GDM1 (cell line): ENCODE measurements at regions not wholly inside any gene's neighbourhood (a gene's known extent, or its start where the extent isn't known, plus 50 kb on each side); places are given as distances from the start of the nearest gene placed in this dataset.

ENCODE experiments used
- DNase-seq: peaks from one replicate; lab custom pipeline; 2025; lab: John Stamatoyannopoulos, UW

GRCh38 chr3:13171704-13172643 is 98.7 kb upstream of the IQSEC1 start:
- no peak for DNase-seq

GRCh38 chr3:13170317-13170716 is 97.1 kb upstream of the IQSEC1 start:
- no peak for DNase-seq

DNA sequence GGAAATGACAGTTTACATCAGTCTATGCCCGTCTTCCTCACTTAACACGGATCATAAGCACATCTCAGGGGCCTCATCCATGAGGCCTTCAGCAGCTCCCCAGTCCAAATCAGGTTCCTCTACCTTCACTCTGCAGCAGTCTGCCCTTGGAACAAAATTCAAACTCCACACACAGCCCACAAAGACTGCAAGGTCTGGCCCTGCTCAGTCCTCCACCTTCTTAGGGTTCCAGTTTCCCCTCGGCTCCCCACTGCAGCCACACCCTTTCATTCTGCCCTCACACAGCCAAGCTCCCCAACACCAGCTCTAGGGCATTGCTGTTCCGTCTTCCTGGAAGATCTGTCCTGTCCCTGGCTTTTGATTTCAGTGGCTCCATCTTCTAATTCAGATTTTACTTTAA is 95.2 kb upstream of the IQSEC1 start:
- DNase-seq: no peak

DNA sequence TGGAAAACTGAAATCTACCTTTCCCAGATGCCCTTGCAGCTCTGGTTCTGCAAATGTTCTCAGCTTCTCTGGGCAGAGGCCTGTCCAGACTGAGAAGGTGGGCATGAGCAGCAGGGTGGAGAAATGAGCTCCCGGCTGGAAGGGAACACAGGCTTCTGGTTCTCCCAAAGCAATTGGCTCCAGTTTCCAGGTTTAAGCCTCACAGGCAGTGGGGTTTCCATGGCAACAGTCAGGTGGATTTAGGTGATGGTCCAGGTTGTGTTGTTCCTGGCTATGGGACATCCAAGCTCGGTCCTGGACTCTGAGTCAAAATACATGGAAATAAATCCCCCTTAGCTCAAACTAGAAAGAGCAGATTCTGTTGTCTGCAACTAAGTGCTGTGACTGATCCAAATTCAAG is 94.6 kb upstream of the IQSEC1 start:
- no peak for DNase-seq

DNA sequence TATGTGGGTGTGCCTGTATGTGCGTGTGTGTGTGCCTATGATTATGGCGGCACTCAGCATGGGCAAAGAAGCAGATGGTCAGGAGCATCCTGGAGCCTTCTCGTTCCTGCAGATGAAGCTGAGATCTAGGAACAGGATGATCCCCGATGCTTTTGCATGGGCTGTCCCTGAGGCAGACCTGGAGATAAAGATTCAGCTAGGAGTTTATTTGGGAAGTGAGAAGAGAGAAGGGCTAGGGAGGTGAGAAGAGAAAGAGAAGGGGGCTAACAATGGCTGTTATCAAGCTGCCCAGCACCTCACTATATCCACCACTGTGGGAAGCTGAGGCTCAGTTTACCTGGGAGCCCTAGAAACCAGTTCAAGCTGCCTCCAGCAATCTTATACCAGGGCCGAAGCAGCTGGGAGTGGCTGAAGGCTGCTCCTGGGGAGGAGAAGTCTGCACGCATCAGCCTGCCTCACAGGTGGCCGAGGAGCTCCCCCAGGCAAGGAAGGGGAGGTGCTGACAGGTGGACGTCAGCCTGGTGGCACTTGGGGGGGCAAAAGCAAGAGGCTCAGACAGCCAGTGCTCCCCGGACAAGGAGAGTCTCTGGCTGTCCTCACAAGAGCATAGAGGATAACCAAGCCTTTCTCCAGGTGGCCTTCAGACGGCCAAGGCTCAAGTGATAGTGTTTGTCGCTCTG is 94.0 kb upstream of the IQSEC1 start:
- DNase-seq: no peak

- DNase-seq: no peak
Observed at GRCh38 chr3:13166243-13167063, 93.2 kb upstream of the IQSEC1 start.

GRCh38 chr3:13165576-13165975 is 92.3 kb upstream of the IQSEC1 start:
- DNase-seq: no peak

DNA sequence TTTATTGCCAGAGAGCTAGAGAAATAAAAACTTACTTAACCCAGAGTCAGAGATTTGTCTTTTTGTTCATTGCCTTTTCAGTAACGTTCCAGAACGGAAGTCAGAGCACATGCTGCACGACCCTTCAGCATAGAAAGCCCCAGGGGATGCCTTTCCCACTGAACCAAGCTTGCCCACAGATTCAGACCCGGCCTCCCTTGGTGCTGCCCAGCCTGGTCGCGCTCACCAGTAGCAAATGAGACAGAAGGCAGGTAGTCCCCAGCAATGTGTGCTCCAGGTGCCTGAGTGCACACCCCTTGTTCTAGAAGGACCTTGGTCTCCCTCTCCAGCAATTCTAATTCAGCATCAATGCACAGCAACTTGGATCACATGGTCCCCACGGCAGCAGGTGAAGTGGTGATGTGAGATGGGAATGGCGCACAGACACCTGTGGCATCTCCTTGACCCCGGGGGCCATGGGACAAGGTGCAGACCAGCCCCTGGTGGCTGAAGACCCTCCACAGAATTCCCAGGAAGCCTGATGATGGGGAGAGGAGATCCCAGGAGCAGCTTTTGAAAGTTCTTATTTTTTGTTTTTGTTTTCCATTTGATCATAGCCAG is 91.8 kb upstream of the IQSEC1 start:
- no peak for DNase-seq

DNA sequence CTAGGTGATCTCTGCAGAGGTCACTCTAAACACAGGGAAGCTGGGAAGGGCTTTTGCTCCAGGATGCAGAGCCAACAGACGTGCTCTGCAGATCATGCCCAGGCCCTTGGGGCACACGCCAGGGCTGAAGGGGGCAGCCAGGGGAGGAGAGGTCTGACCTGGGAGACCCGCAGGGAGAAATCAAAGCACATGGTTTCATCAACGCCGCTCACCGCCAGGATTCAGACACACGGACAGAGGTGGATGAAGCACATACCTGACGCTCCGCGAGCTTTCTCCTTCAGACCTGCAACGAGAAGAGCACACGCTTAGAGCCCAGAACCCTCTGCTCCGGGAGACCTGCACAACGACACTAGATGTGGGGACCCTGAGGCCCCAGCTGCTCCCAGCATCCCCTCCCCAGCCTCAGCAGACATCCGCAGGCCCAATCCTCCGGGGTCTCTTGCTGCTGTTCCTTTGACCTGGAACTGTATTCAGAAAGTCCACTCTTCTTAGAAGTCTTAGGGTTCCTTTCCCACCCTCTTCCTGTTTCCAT is 90.7 kb upstream of the IQSEC1 start:
- DNase-seq: no peak

DNA sequence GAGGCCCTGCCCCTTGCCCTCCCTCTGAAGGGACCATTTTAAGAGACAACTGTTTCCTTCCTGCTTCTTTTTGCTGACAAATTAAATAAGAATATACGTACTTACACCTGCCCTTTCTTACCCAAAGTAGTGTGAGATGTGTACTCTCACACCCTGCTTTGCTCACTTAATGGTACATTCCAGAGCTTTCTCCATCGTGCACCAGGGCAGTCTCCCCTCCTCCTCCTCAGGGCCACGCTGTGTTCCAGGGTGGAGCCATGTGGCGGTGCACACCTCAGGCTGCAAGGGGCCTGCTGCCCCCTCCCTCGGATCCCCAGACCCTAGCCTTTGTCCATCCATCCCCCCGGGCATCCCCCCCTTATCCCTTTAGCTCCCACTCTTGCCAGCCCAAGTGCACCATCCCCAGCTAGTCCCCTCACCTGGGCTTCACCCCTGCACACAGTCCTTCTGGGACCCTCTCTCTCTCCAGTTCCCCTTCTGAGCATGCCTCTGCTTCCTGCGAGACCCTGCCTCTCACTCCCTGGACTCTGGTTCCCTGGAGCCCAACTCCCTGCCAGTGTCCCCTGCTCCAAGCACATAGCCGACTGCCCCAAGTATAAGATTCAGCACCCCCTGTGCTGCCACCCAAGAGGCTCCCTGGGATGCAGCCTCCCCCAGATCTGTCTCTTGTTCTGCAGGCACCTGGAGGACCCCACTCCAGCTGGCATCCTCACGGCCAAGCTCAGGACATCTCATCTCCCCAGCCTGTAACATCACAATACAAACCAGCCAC is 89.5 kb upstream of the IQSEC1 start:
- no peak for DNase-seq

- DNase-seq: no peak
Observed at GRCh38 chr3:13161771-13162535, 88.7 kb upstream of the IQSEC1 start.

GRCh38 chr3:13161021-13161759 is 88.0 kb upstream of the IQSEC1 start:
- no peak for DNase-seq

DNA sequence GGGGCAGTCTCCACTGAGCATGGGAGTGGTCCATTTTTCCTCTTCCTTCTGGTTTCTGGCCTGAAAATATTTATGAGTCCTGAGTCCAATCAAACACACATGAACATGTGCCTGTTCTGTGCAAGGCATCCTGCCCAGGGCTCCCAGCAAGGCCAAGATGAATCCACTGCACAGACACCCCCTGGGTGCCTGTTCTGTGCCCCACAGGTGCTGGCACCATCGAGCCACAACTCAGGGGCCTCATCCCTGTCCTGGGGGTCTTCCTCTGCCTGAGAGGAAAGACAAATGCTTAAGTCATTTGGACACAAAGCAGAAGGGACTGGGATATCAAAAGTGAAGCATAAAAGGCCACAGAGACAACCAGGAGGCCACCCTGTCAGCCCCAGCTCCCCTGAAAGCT is 87.4 kb upstream of the IQSEC1 start:
- no peak for DNase-seq

GRCh38 chr3:13159890-13160289 is 86.7 kb upstream of the IQSEC1 start:
- no peak for DNase-seq

GRCh38 chr3:13158871-13159270 is 85.6 kb upstream of the IQSEC1 start:
- no peak for DNase-seq

GRCh38 chr3:13158408-13158807 is 85.2 kb upstream of the IQSEC1 start:
- no peak for DNase-seq

DNA sequence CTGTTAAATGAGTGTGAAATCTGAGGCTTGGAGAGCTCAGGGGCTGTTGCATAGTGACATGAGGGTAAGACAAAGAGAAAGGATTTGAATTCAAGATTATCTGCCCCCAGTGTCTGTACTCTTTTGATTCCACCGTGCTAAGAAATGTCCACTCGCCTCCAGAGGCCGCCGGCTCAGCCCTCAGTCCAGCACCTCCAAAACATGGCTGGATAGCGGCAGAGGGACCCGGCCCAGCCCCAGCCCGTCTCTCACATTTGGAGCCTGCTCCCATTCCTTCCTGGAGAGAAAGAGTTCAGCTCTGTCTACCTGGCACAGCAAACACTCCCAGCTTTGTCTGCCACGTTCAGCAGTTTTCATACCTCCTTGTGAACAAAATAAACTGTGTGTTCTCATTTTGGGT is 84.8 kb upstream of the IQSEC1 start:
- no peak for DNase-seq

DNA sequence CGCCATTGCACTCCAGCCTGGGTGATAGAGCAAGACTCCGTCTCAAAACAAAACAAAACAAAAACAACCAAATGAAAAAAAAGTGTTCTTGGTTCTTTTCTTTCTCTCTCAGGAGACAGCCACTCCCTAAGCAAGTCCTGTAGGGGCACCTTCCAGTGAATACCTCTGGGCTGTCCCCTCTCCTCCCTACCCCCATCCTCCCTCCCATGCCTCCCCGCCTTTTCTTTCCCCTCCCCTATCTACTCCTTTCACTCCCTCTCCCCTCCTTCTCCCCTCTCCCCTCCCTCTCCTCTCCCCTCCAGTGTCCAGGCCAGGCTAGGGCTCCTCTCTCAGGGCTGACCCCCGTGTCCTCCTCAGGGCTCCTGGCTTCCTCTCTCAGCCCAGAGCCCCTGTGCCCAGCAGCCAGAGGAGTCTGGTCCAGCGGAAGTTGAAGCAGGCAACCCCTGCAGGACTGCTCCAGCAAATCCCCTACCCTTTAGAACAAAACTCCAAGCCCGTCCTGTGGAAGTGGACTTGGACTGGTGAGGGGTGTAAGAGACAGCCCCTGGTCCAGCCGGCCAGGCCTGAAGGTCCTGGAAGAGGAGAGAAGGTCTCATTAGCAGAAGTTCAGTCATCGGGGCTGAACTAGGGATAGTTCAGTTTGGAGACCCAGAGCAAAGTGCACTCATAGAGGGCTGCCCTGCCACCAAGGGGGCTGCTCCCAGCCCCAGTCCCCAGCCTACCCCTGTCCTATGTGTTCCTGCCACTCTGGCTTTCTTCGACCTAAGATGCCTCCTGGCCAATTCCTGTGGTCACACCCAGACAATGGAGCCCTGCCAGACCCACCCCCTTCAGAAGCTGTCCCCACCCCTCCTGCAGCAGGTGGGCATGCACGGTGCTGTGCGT is 79.8 kb upstream of the IQSEC1 start:
- DNase-seq: no peak

DNA sequence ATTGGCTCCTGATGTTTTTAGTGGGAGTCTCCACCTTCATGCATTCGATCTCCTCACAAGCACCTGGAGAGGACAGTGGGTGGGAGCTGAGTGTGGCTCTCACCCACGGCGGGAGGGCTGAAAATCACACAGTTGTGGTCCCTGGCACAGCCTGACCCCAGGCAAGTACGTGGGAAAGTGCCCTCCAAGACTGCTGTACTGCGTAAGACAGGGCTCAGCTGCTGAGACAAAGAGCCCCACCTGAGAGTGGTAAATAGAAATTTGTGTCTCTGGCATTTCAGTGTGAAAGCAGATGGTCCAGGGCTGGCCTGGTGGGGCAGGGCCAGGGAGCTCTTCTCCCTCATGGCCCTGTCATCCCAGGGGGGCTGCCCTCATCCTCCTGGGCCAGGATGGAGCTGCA is 77.4 kb upstream of the IQSEC1 start:
- DNase-seq: no peak
